ENCODE measurements at regions not wholly inside any gene's neighbourhood (a gene's known extent, or its start where the extent isn't known, plus 50 kb on each side); places are given as distances from the start of the nearest gene placed in this dataset.

DNA sequence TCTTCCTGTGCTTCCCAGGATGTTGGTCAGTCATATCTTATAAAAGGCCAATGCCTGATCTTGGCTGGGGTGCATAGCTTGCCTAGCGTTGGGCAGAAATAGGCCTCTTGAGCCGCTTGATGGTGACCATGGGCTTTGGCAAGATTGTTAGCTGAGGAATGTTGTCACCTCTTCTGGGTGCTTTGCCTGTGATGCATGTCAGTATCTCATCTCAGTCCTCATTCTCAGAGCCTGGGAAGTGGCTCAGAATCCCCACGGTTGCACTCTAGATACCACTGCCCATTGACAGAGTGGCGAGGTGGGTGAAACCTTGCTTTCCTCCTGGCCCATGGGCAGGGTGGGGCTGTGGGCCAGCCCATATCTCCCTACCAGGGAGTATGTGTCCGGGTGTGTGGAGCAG lies 79.2 kb upstream of the MGAT5 start:
- DNase-seq (ENCODE audit: low read depth, low spot score) (no peak), ATAC-seq (no peak)
- H3K27me3 ChIP-seq (ENCODE audit: insufficient read depth, low read length): no peaks in the 10 kb centered on the region
- no peak overlapping the region for H3K9ac ChIP-seq (ENCODE audit: low read length)
- H3K4me3 ChIP-seq (replicated peaks in 1 of 2; ENCODE audit: low read depth in 1 of 2, low read length in 2 of 2): no peak overlapping the region
- H3K4me2 ChIP-seq (ENCODE audit: low read length): no peak overlapping the region
- intact Hi-C loops (cut with micrococcal nuclease): no loop called here
- H2AFZ ChIP-seq (ENCODE audit: low read depth, low read length, poor library complexity, severe bottlenecking): no peak overlapping the region
- H3K9me2 ChIP-seq (ENCODE audit: insufficient read depth): no peaks in the 10 kb centered on the region
- no peaks in the 10 kb centered on the region for H3K4me1 ChIP-seq (ENCODE audit: control insufficient read depth in 1 of 2, insufficient read depth in 2 of 2, low read length in 2 of 2)
- H4K20me1 ChIP-seq (ENCODE audit: insufficient read depth): no peaks in the 10 kb centered on the region
- POLR2A ChIA-PET: no interaction called here
- TF ChIP-seq SP1 (IDR thresholded peaks at IDR 0.05; ENCODE audit: low read depth) (no peak), ELF1 (IDR thresholded peaks at IDR 0.05; ENCODE audit: borderline replicate concordance, low read depth) (no peak), ZNF274 (IDR thresholded peaks at IDR 0.05; ENCODE audit: low read depth, low read length) (no peak)
- RAD21 ChIA-PET (ENCODE audit: low non-redundant PET in 1 of 2, low total read pairs in 2 of 2, uncharacterized antibody in 2 of 2, unreplicated experiment in 2 of 2): no interaction called here
- H3K27ac ChIP-seq (ENCODE audit: low read depth, low read length): no peak overlapping the region
- CTCF ChIA-PET: no interaction called here
- H3K36me3 ChIP-seq (ENCODE audit: control insufficient read depth in 1 of 2, insufficient read depth in 2 of 2, low read length in 2 of 2): no peaks in the 10 kb centered on the region
- BruUV-seq (replicated peaks): no TSS peak
- no peaks in the 10 kb centered on the region; the same call in 1 of the 2 replicates for H3K79me2 ChIP-seq (ENCODE audit: insufficient read depth, low read length)
- no peaks in the 10 kb centered on the region for H3K9me3 ChIP-seq (ENCODE audit: control insufficient read depth in 1 of 2, insufficient read depth in 1 of 2, low read depth in 1 of 2, low read length in 2 of 2)

DNA sequence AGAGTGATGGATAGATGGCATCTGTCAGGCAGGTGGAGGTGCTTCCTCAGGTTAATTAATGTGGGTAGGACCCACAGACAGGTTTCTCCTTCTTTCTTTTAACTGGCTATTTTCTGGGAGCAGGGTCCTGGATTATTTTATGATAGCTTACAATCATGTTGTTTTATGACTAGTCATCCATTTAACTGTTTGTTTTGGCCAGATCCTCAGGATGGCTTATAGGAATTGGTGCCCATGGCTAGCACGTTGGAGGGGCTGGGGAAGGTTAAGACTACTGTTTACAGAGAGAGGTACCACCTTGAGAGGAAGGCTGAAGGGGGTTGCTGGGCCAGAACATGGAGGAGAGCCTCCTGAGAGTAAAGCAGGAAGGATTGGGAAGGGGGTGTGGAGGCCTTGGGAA lies 78.0 kb upstream of the MGAT5 start:
- Histone ChIP-seq H3K27me3 (ENCODE audit: insufficient read depth, low read length) (no peaks in the 10 kb centered on the region), H3K27ac (ENCODE audit: low read depth, low read length) (no peak overlapping the region), H3K9me2 (ENCODE audit: insufficient read depth) (no peaks in the 10 kb centered on the region), H3K9me3 (ENCODE audit: control insufficient read depth in 1 of 2, insufficient read depth in 1 of 2, low read depth in 1 of 2, low read length in 2 of 2) (no peaks in the 10 kb centered on the region), H2AFZ (ENCODE audit: low read depth, low read length, poor library complexity, severe bottlenecking) (no peak overlapping the region), H3K36me3 (ENCODE audit: control insufficient read depth in 1 of 2, insufficient read depth in 2 of 2, low read length in 2 of 2) (no peaks in the 10 kb centered on the region), H3K4me2 (ENCODE audit: low read length) (no peak overlapping the region), H3K4me1 (ENCODE audit: control insufficient read depth in 1 of 2, insufficient read depth in 2 of 2, low read length in 2 of 2) (no peaks in the 10 kb centered on the region), H3K79me2 (ENCODE audit: insufficient read depth, low read length) (no peaks in the 10 kb centered on the region; the same call in 1 of the 2 replicates), H3K4me3 (replicated peaks in 1 of 2; ENCODE audit: low read depth in 1 of 2, low read length in 2 of 2) (no peak overlapping the region), H3K9ac (ENCODE audit: low read length) (no peak overlapping the region), H4K20me1 (ENCODE audit: insufficient read depth) (no peaks in the 10 kb centered on the region)
- no peak for TF ChIP-seq ZFX (IDR thresholded peaks at IDR 0.05)
- TF ChIP-seq POLR2AphosphoS5 (IDR thresholded peaks at IDR 0.05; ENCODE audit: low read depth, low read length): no peak
- no peak for TF ChIP-seq RAD21 (IDR thresholded peaks at IDR 0.05; ENCODE audit: low read depth)
- no peak for TF ChIP-seq ZNF274 (IDR thresholded peaks at IDR 0.05; ENCODE audit: low read depth, low read length)
- TF ChIP-seq, protein P1, sequence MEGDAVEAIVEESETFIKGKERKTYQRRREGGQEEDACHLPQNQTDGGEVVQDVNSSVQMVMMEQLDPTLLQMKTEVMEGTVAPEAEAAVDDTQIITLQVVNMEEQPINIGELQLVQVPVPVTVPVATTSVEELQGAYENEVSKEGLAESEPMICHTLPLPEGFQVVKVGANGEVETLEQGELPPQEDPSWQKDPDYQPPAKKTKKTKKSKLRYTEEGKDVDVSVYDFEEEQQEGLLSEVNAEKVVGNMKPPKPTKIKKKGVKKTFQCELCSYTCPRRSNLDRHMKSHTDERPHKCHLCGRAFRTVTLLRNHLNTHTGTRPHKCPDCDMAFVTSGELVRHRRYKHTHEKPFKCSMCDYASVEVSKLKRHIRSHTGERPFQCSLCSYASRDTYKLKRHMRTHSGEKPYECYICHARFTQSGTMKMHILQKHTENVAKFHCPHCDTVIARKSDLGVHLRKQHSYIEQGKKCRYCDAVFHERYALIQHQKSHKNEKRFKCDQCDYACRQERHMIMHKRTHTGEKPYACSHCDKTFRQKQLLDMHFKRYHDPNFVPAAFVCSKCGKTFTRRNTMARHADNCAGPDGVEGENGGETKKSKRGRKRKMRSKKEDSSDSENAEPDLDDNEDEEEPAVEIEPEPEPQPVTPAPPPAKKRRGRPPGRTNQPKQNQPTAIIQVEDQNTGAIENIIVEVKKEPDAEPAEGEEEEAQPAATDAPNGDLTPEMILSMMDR (IDR thresholded peaks at IDR 0.05 in 2 of 3, conservative IDR thresholded peaks at IDR 0.05 in 1 of 3; ENCODE audit: borderline replicate concordance in 1 of 3, insufficient read depth in 1 of 3, low read depth in 2 of 3, low read length in 2 of 3): no peak
- TF ChIP-seq EZH2 (IDR thresholded peaks at IDR 0.05): no peak
- no peak for TF ChIP-seq SIN3A (IDR thresholded peaks at IDR 0.05; ENCODE audit: low read depth)
- TF ChIP-seq, protein P2, sequence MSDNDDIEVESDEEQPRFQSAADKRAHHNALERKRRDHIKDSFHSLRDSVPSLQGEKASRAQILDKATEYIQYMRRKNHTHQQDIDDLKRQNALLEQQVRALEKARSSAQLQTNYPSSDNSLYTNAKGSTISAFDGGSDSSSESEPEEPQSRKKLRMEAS (IDR thresholded peaks at IDR 0.05): no peak
- RAD21 ChIA-PET (ENCODE audit: low non-redundant PET in 1 of 2, low total read pairs in 2 of 2, uncharacterized antibody in 2 of 2, unreplicated experiment in 2 of 2): no interaction called here
- DNase-seq (ENCODE audit: low read depth, low spot score): no peak
- intact Hi-C loops (cut with micrococcal nuclease): no loop called here
- no peak for ATAC-seq
- CTCF ChIA-PET: no interaction called here
- POLR2A ChIA-PET: no interaction called here
- no TSS peak for BruUV-seq (replicated peaks)
